Brain pericyte (primary cell): ENCODE measurements at regions not wholly inside any gene's neighbourhood (a gene's known extent, or its start where the extent isn't known, plus 50 kb on each side); places are given as distances from the start of the nearest gene placed in this dataset.

Experiments used
- DNase-seq: peaks from one replicate; pipeline ENCODE4 v3.0.0-alpha.2; 2012; ENCODE audit warnings: low read depth, low spot score

DNA sequence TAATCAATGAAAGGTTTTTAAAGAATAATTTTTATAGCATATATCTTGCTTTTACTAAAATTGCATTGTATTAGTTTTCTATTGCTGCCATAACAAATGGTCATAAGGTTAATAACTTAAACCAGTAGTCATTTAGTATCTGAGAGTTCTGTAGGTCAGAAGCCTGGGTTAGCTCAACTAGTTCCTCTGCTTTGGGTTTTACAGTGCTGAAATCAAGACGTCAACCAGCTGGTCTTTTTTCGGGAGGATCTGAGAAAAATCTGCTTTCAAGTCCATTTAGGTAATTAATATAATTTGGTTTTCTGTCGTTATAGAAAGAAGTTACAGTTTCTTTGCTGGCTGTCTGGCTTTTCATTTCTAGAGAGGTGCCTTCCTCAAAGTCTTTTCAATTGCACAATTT lies 577.7 kb downstream of the MRPL39 start:
- no peak for DNase-seq

DNA sequence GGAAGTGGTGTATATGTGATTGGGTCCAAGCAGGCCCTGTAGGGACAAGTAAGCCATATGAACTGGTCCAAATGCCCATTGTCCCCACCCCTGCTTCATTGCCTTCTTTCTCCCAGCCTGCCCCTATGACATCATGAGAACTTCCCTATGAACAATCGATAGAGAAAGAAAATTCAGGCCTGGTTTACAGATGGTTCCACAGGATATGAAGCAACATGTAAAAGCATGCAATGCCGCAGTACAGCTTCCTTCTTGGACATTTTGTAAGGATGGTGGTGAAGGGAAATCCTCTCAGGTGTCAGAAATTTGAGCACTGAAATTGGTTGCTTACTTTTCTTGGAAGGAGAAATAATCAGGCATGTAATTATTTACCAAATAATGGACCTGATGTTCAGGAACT lies 581.7 kb downstream of the MRPL39 start:
- DNase-seq = no peak

DNA sequence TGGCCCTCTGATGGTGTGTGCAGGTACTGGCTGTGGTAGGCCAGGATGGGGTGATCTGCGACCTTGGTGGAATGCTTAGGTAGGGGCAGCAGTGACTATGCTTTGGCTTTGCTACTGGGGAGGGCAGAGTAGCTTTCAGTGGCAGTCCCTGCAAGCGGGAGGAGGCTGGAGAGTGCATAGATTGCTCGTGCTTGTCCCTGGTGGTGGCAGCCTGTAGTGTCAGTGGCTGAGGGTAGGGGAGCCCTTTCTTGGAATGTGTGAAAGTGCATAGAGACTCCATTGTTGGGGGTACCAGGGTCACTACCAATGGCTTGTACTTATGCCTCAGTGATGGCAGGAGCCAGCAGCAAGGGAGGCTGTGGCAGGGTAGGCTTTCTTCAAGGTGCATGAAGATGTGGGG lies 582.6 kb downstream of the MRPL39 start:
- DNase-seq = no peak

DNA sequence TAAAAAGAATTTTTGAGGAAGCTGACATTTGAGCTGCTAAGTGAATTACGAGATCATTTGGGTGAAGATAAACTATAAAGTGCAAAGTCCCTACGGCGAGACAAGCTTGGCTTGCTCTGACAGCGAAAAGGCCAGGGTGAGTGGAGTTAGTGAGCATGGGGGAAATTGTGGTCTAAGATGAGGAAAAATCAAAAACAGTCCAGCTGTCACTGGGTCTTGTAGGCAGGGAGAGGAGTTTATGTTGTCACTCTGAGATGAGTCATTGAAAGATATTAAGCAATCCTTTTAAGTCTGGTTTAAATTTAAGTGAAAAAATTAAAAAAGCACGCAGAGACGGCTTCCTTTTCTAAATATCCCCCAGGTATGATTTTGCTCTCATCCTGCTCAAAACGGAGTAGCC lies 601.9 kb downstream of the MRPL39 start:
- no peak for DNase-seq

DNA sequence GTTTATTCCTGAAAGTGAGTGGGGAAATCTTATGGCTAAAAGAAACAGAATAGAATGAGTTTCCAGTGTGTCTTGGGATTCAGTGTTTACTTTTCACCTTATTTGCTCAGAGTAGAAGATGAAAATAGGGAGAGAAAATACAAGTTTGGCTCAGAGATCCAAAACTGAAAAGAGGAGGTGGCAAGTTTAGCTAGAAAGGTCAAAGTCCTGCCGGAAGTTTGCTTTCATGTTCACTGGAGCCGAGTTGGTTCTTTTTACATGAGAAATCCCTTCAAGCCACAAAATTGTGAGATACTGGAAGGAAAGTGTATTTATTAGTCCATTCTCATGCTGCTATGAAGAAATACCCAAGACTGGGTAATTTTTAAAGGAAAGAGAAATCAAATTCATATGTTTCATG lies 604.6 kb downstream of the MRPL39 start:
- no peak for DNase-seq

DNA sequence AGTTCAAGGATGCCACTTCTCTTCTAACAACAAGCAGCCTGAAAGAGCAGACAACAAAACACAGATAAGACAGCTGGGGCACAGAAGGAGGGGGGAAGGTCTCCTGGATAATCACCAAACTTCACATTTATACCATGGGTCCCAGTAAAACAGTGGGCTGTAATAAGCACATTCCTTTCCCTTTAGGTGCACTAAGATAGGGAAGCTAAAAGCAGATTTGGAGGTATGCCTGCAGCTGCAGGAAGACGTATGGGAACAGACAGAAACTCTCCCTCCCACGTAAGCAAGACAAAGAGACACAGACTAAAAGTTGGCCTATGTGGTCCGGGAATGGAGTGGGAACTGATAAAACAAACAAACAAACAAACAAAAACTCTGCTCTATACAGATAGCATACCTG lies 612.1 kb downstream of the MRPL39 start:
- DNase-seq = no peak

DNA sequence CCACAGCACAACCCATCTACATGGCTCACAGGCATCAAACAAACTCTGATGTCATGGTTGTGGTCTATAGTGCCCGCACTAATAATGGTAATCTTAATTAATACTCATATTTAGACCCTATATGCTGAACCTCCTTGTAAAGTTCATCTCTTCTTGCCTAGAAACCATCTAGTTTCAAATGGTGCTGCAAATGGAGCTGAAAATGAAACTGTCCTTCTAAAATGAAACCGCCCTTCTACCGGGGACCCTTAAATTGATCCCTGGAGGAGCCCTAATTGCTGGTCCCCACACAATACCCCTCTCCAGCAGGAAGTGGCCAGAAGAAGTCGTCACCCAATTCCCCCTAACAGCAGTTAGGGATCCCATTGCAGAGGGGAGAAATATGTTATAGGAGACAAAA lies 612.6 kb downstream of the MRPL39 start:
- no peak for DNase-seq

DNA sequence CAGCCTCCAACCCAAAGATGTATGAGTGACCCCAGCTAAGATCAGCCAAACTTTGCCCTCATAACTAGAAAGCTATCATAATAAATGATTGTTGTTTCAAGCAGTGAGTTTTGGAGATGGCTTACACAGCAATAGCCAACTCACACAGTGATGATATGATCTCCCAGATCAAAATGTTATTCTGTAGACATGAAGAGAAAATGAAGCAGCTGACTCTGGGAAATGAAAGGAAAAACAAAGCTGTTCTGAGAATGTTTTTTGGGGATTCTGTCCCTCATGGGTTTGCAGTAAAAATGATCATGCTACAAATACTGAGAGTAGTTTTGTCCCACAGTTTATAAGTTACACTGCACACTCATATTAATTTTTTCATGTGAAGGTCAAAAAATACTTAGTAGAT lies 617.8 kb downstream of the MRPL39 start:
- DNase-seq = no peak

DNA sequence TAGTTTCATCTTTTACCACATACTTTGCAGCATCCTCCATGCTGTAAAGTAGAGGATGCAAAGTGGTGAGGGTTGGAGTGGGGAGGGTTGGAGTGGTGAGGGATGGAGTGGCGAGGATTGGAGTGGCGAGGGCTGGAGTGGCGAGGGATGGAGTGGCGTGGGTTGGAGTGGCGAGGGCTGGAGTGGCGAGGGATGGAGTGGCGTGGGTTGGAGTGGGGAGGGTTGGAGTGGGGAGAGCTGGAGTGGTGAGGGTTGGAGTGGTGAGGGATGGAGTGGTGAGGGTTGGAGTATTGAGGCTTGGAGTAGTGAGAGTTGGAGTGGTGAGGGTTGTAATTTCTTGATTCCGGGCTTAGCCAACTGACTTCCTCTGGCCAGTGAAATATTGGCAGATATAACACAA lies 618.3 kb downstream of the MRPL39 start:
- DNase-seq = no peak

DNA sequence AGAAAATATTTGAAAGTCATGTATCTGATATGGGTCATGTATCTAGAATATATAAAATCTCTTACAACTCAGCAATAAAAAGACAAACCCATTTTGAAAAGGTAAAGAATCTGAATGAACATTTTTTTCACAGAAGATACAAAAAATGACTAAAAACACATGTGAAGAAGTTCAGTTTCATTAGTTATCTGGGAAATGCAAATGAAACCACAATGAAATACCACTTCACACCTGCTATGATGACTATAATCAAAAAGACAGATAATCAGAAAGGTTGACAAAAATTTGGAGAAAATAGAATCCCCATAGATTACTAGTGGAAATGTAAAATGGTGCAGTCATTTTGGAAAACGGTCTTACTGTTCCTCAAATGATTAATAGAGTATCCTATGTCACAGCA lies 631.0 kb downstream of the MRPL39 start:
- DNase-seq = no peak

DNA sequence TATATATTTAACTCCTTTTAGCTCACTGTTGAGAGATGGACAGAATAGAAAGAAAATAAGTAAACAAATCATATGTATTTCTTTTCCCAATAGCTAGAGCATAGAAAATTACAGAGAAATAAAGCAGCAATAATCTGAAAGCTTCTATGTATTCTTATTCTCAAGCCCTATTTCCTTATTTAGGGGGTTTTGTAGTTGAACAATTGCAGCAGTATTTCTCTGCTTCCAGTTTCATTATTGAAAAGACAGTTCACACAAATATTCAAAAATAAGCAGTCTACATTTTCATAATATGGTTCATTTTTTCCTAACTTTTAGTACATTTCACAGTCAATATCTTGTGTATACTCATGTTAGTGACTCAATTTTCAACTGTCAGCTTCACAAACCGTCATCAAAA lies 638.2 kb downstream of the MRPL39 start:
- no peak for DNase-seq

DNA sequence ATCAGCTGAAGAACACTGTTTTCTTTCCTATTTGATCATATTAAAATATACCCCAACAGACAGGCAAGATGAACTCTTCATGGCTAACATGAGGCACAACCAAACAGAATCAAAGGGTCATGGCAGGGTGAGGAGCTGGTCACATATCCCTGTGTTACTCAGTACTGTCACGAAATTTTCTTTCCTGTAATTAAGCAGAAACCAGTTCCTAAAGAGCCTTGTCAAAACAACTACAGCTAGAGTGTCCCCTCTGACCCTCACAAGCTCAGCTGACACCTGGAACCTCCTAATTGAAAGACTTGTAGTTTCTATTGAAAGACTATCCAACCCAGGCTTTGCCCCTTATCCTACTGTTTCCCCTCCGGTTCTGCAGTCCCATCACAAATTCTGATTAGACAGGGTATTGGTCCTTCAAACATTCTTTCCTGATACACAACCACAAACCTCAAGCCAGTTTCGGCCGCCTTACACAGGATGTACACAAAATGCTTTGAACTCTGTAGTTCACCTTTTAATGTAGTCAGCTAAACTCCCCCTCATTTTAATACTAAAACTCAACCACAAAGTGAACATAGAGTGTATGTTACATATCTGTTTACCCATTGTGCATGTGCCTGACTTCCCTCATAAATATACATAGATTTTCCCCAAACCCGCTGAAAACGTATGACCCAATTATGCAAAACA lies 651.9 kb downstream of the MRPL39 start:
- no peak for DNase-seq

DNA sequence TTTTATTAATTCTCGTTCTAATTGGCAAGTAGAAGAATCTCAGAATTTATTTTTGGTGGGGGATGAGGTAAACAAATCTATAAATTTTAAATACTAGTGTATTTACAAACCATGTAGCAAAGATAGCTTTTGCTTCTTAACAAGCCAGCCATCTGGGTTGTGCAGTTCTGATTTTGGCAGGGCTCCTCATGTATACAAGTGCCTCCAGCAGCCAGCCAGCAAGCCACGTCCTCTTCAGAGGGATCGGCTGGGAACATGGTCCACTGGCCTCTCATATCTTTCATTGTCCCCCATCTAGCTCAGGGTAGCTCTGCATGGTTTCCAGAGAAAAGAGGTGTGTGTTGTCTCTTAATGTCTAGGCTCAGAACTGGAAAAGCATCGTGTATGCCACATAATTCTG lies 659.1 kb downstream of the MRPL39 start:
- no peak for DNase-seq

DNA sequence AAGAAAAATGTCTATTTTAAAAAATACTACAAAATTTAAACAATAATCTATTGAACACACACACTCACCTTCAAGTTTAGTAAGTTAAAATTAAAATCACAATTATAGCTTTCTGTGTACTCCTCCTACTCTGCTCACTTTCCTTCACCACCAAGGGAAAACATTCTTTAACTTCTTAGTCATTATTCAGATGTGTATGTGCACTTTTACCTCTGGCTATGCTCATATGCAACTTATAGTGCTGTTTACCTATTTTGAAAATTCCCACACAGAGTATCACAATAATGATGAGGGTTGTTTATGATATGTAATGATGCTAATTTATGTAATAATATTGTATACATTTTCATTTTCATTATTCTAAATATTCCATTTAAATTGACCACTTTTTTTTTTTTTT lies 661.4 kb downstream of the MRPL39 start:
- no peak for DNase-seq

DNA sequence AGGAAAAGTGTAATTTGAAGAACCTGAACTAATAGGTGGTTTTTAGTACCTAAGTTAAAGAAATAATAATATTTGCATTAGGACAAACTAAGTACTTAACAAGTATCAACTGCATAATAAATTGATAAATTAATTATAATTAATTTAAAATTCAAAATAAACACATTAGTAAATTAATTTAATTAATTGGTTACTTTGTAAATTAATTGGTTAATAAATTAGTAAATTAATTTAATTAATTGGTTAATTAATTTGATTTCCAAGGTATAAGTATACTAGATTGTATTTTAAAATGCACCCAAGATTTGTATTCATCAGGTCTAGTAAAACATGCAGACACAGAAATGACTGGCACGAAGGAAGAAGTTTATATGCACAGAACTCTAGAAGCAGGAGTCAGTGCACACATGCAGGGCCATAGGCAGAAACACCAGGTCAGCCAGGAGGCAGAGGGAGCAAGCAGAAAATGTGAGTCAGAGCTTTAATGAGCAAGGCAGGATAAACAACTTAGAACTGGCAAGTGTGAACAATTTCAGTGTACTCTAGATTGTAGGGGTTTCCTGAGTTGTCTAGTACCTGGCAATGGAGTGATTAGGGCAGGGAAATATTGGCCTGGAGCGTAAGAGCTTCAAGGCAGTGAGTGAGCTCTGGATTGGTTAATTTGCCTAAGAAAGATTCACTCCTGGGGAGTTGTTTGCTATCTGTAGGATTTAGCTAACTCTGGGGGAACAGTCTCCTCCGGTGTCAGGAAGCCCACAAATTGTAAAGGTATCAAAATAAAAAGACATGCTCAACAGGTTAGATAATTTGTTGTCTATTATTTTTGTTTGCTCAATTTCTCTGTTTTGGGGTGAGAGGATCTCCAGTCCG lies 665.7 kb downstream of the MRPL39 start:
- no peak for DNase-seq

DNA sequence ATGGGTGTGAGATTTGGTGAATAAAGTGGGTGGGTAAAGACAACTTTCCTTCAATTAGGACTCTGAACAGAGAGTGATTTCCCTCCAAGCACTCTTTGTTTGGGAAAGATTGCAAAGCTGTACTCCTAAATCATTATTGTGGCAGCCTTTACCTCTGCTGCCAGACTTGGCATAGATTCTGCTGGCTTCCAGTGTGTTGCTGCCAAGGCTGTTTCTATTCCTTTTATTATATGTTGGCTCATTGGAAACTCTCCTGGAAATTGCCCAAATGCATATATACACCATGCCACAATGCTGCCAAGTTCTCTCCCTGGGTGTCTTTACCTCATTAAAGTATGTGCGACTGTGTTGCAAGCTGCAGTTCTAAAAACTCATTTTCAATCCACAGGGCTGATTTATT lies 668.0 kb downstream of the MRPL39 start:
- no peak for DNase-seq

DNA sequence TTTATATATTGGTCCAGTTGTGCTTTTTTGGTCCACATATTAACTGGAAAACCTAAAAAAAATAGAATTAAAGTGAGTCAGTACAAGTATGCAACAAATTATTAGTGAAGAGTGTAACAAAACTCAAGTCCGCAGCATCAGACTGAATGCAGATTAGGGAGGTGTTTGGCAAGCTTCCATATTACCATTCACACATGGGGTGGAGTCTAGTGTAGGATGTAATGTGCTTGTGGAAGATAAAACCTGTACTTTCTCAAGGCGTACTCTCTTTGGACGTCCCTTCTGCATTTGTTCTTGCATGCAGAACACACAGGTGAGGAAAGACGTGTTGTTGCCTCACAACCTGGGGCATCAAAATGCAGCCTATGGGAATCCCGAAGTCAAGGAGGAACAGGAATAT lies 668.7 kb downstream of the MRPL39 start:
- DNase-seq = no peak

DNA sequence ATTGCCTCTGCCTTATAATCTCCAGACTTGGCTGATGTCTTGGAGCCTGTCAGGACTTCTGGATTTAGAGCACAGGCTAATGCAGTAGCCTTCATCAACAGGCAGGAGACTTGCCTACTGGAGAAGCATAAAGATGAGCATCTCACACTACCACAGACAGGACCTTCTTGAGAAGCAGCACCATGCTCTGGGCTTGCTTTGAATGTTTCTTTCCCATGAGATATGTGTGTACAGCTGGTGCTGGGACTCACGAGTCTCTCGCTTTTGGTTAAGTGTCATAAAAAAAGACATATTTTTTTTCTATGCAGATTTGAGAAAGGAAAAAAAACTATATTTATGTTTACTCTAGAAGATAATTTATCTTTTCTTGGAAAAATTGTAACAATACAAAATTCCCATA lies 671.3 kb downstream of the MRPL39 start:
- DNase-seq = no peak

DNA sequence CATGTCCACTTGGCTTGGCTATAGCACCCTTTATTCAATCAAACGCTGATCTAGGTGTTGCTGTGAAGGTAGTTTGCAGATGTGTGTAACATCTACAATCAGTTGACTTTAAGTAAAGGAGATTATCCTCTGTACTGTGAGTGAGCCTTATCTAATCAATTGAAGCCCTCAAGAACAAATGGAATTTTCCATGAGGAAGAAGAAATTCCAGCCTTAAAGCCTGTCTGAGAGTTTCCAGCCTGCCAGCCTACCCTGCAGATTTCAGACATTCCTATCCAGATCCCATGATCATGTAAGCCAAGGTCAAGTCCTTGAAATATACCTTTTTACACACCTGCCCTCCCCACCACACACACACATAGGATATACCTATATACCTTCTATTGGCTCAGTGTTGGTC lies 696.7 kb downstream of the MRPL39 start:
- no peak for DNase-seq

DNA sequence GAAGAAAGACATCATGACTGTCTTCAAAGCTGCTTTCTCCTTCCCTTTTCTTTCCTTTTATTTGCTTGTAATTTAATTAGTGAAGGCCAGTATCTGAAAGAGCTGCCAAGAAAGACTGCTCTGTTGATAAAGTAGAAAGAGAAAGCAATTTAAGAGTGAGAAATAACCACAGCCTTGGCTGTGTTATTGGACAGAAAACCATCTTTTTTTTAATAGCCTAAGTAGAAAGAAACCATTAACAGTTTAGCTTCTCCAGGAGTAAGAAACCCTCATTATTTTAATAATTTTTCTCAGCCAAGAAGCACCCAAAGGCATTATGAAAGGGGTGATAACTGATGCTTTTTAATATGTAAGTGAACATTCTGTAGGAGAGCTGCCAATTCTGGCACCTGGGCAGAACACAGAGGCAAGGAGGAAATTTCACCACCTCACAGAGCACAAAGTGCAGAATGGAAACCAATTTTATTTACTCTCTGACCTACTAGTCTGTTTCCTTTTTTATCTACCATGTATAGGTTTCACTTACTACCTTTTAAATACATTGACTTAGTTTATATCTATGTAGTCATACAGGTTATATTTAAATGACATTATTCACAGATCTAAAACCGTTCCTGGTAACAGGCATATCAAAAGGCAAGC lies 703.2 kb downstream of the MRPL39 start:
- DNase-seq = no peak

DNA sequence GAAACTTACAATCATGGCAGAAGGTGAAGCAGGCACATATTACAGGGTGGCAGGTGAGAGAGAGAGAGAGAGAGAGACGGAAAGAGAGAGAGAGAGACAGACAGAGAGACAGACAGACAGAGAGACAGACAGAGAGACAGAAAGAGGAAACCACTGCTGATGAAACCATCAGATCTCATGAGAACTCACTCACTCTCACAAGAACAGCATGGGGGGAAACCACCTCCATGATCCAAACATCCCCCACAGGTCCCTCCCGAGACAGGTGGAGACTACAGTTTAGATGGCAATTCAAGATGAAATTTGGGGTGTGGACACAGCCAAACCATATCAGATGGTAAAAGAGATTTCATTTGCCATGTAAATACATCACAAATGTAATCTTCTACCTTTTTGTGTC lies 708.1 kb downstream of the MRPL39 start:
- DNase-seq = no peak

DNA sequence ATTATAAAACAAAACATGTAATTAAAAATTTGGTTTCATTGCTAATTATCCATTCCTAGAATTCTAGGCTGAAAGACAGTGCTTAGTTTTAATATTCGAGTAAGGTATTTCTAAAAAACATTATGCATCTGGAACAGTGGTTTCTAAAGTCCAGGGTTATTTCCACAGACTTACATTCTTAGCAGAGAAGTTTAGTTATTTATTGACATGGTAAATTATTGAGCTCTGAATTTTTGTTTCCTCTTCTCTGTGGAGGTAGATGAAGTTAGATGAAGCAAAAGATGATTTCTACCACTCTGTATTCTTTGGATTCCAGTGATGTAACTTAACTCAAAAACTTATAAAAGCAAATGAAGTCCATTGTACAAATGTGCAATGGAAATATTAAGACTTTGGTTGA lies 709.4 kb downstream of the MRPL39 start:
- DNase-seq = no peak

DNA sequence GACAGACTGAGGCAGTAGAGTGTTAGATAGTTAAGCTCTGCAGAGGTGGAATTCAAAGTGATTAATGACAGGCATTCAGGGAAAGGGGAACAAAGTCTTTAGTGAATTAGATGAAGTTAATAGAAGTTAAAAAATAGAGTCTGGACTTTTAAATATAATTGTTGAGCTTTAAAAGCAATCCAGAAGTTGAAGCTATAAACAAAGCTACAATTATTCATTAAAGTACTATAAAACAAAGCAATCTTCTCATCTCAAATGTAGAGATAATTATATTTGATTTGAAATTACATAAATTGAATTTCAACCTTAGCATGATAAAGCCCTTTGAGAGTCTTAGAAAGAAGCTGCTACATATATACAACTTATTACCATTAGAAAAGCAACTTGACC lies 710.6 kb downstream of the MRPL39 start:
- DNase-seq = no peak
